ENCODE measurements at regions not wholly inside any gene's neighbourhood (a gene's known extent, or its start where the extent isn't known, plus 50 kb on each side); places are given as distances from the start of the nearest gene placed in this dataset.

GRCh38 chr14:23864259-23864658 is 89.3 kb upstream of the DHRS4 start:
- Histone ChIP-seq H3K27me3 (no peaks in the 10 kb centered on the region), H3K4me2 (peak overlapping the region in 2 of 11 experiments; percentile 2 to 31; a peak in 2 of 22 replicates), H3K4me1 (peaks cover 0 to 9% (median 4%) of the 10 kb centered on the region in 10 experiments; a peak in 7 of 20 replicates), H4K20me1 (no peaks in the 10 kb centered on the region), H3K9ac (no peak overlapping the region), H3K9me3 (replicated peaks in 1 of 11) (no peaks in the 10 kb centered on the region), H3K36me3 (no peaks in the 10 kb centered on the region), H3K27ac (no peak overlapping the region), H3K4me3 (no peak overlapping the region)
- no peak for TF ChIP-seq Cebpa-rat (IDR thresholded peaks at IDR 0.05)

- Histone ChIP-seq H3K4me3 (no peak overlapping the region), H3K36me3 (no peaks in the 10 kb centered on the region), H3K9ac (no peak overlapping the region), H3K4me2 (no peak overlapping the region; a peak in 1 of 22 replicates), H3K4me1 (peaks cover 0 to 9% (median 4%) of the 10 kb centered on the region in 10 experiments; a peak in 7 of 20 replicates), H3K27ac (no peak overlapping the region), H3K27me3 (no peaks in the 10 kb centered on the region), H3K9me3 (replicated peaks in 1 of 11) (no peaks in the 10 kb centered on the region), H4K20me1 (no peaks in the 10 kb centered on the region)
- TF ChIP-seq Cebpa-rat (IDR thresholded peaks at IDR 0.05): no peak
These were observed 88.7 kb upstream of the DHRS4 start for GRCh38 chr14:23864861-23865260.

GRCh38 chr14:23865502-23865901 is 88.1 kb upstream of the DHRS4 start:
- Histone ChIP-seq H3K4me1 (peaks cover 0 to 9% (median 4%) of the 10 kb centered on the region in 10 experiments; a peak in 7 of 20 replicates), H3K36me3 (no peaks in the 10 kb centered on the region), H3K27ac (no peak overlapping the region), H3K9ac (no peak overlapping the region), H4K20me1 (no peaks in the 10 kb centered on the region), H3K4me3 (no peak overlapping the region), H3K27me3 (no peaks in the 10 kb centered on the region), H3K9me3 (replicated peaks in 1 of 11) (no peaks in the 10 kb centered on the region), H3K4me2 (no peak overlapping the region)
- TF ChIP-seq Cebpa-rat (IDR thresholded peaks at IDR 0.05): no peak

GRCh38 chr14:23866269-23866668 is 87.3 kb upstream of the DHRS4 start:
- no peak overlapping the region for H3K9ac ChIP-seq
- no peak overlapping the region for H3K27ac ChIP-seq
- H3K4me3 ChIP-seq: no peak overlapping the region
- H3K36me3 ChIP-seq: no peaks in the 10 kb centered on the region
- peaks cover 0 to 9% (median 4%) of the 10 kb centered on the region in 10 experiments; a peak in 7 of 20 replicates for H3K4me1 ChIP-seq
- H3K4me2 ChIP-seq: no peak overlapping the region
- H4K20me1 ChIP-seq: no peaks in the 10 kb centered on the region
- no peaks in the 10 kb centered on the region for H3K27me3 ChIP-seq
- no peak for TF ChIP-seq Cebpa-rat (IDR thresholded peaks at IDR 0.05)
- no peaks in the 10 kb centered on the region for H3K9me3 ChIP-seq (replicated peaks in 1 of 11)

GRCh38 chr14:23869078-23869719 is 84.4 kb upstream of the DHRS4 start:
- no peaks in the 10 kb centered on the region for H4K20me1 ChIP-seq
- H3K9me3 ChIP-seq (replicated peaks in 1 of 11): peaks cover 0 to 18% (median 12%) of the 10 kb centered on the region in 11 experiments; a peak in 16 of 22 replicates
- H3K27me3 ChIP-seq: no peaks in the 10 kb centered on the region
- H3K36me3 ChIP-seq: no peaks in the 10 kb centered on the region
- no peak for TF ChIP-seq Cebpa-rat (IDR thresholded peaks at IDR 0.05)
- no peak overlapping the region for H3K4me3 ChIP-seq
- peaks cover 0 to 7% (median 4%) of the 10 kb centered on the region in 10 experiments; a peak in 7 of 20 replicates for H3K4me1 ChIP-seq
- H3K4me2 ChIP-seq: no peak overlapping the region
- H3K9ac ChIP-seq: no peak overlapping the region
- no peak overlapping the region for H3K27ac ChIP-seq

GRCh38 chr14:23876160-23876750 is 77.3 kb upstream of the DHRS4 start:
- H3K27ac ChIP-seq: no peak overlapping the region
- H3K27me3 ChIP-seq: no peaks in the 10 kb centered on the region
- no peaks in the 10 kb centered on the region for H3K4me1 ChIP-seq
- H3K4me3 ChIP-seq: no peak overlapping the region
- H3K9ac ChIP-seq: no peak overlapping the region
- H4K20me1 ChIP-seq: no peaks in the 10 kb centered on the region
- no peak overlapping the region for H3K4me2 ChIP-seq
- no peaks in the 10 kb centered on the region for H3K36me3 ChIP-seq
- TF ChIP-seq Cebpa-rat (IDR thresholded peaks at IDR 0.05): no peak
- peaks cover 0 to 21% (median 12%) of the 10 kb centered on the region in 11 experiments; a peak in 16 of 22 replicates for H3K9me3 ChIP-seq (replicated peaks in 1 of 11)

- Histone ChIP-seq H3K27me3 (no peaks in the 10 kb centered on the region), H3K4me2 (no peak overlapping the region), H3K36me3 (no peaks in the 10 kb centered on the region), H3K4me3 (no peak overlapping the region), H4K20me1 (no peaks in the 10 kb centered on the region), H3K9ac (no peak overlapping the region), H3K9me3 (replicated peaks in 1 of 11) (peaks cover 0 to 21% (median 12%) of the 10 kb centered on the region in 11 experiments; a peak in 16 of 22 replicates), H3K27ac (no peak overlapping the region), H3K4me1 (no peaks in the 10 kb centered on the region)
- TF ChIP-seq Cebpa-rat (IDR thresholded peaks at IDR 0.05): no peak
These were observed 76.5 kb upstream of the DHRS4 start for GRCh38 chr14:23877111-23877510.

- Histone ChIP-seq H3K27ac (no peak overlapping the region), H3K4me1 (no peaks in the 10 kb centered on the region), H3K4me3 (no peak overlapping the region), H3K36me3 (no peaks in the 10 kb centered on the region), H3K9me3 (replicated peaks in 1 of 11) (peaks cover 0 to 18% (median 11%) of the 10 kb centered on the region in 11 experiments; a peak in 16 of 22 replicates), H3K9ac (no peak overlapping the region), H3K27me3 (no peaks in the 10 kb centered on the region), H3K4me2 (no peak overlapping the region), H4K20me1 (no peaks in the 10 kb centered on the region)
- TF ChIP-seq Cebpa-rat (IDR thresholded peaks at IDR 0.05): no peak
These were observed 75.9 kb upstream of the DHRS4 start for GRCh38 chr14:23877538-23878180.

GRCh38 chr14:23881282-23881681 is 72.3 kb upstream of the DHRS4 start:
- Histone ChIP-seq H3K4me3 (no peak overlapping the region), H3K36me3 (no peaks in the 10 kb centered on the region)

More at GRCh38 chr14:23881282-23881681, 72.3 kb upstream of the DHRS4 start:
- TF ChIP-seq Cebpa-rat (IDR thresholded peaks at IDR 0.05): no peak
- no peaks in the 10 kb centered on the region for H4K20me1 ChIP-seq
- H3K9me3 ChIP-seq (replicated peaks in 1 of 11): no peaks in the 10 kb centered on the region
- H3K27me3 ChIP-seq: no peaks in the 10 kb centered on the region
- no peaks in the 10 kb centered on the region for H3K4me1 ChIP-seq
- no peak overlapping the region for H3K27ac ChIP-seq
- H3K4me2 ChIP-seq: no peak overlapping the region
- H3K9ac ChIP-seq: no peak overlapping the region
